A549 (cell line): ENCODE measurements at regions not wholly inside any gene's neighbourhood (a gene's known extent, or its start where the extent isn't known, plus 50 kb on each side); places are given as distances from the start of the nearest gene placed in this dataset.

Source experiments
- EHMT2 ChIP-seq: fragments of 200-600 bp; sonication (generic); IDR thresholded peaks from 2 replicates; pipeline ENCODE4 v1.6.1; 2016; ENCODE audit warnings: antibody characterized with exemption, low read depth, mild to moderate bottlenecking, moderate library complexity
- EP300 ChIP-seq, 2 experiments: fragments of >200 bp; sonication (Bioruptor Twin); formaldehyde crosslinking; IDR thresholded peaks; 2 replicates in 1 of 2; 3 replicates in 1 of 2; pipeline ENCODE4 v1.6.1; 2016 to 2017
- JUNB ChIP-seq: fragments of >200 bp; sonication (Bioruptor Twin); formaldehyde crosslinking; IDR thresholded peaks from 2 replicates; pipeline ENCODE4 v1.6.1; 2016
- MAZ ChIP-seq: fragments of 150-350 bp; IDR thresholded peaks from 2 replicates; pipeline ENCODE4 v1.6.1; 2014; ENCODE audit warnings: antibody characterized with exemption, low read depth, low read length, borderline replicate concordance
- MYC ChIP-seq: IDR thresholded peaks from 2 replicates; pipeline ENCODE4 v1.6.1; 2012; ENCODE audit warnings: mild to moderate bottlenecking, inconsistent platforms, low read length, improper control_type of control experiment, borderline replicate concordance
- POLR2A ChIP-seq: IDR thresholded peaks from 2 replicates; pipeline ENCODE4 v1.6.1; 2012; ENCODE audit warnings: mild to moderate bottlenecking, low read length
- RAD21 ChIP-seq, 2 experiments: fragments of >200 bp in 1 of 2; sonication (Bioruptor Twin) in 1 of 2; formaldehyde crosslinking in 1 of 2; IDR thresholded peaks in 1 of 2; conservative IDR thresholded peaks in 1 of 2; 2 replicates in 1 of 2; 3 replicates in 1 of 2; pipeline ENCODE4 v1.6.1; 2012 to 2018; ENCODE audit warnings: inconsistent platforms in 1 of 2
- ZFP36 ChIP-seq: fragments of 450-650 bp; IDR thresholded peaks from 2 replicates; pipeline ENCODE4 v1.6.1; 2014; ENCODE audit warnings: borderline replicate concordance; ENCODE audit not compliant: partially characterized antibody
- TF ChIP-seq, protein P1 (sequence below): fragments of >200 bp; sonication (Bioruptor Twin); formaldehyde crosslinking; IDR thresholded peaks from 3 replicates; pipeline ENCODE4 v1.5.1; 2016
- TF ChIP-seq, protein P2 (sequence below): fragments of 150-350 bp; IDR thresholded peaks from 2 replicates; pipeline ENCODE4 v1.6.1; 2014; ENCODE audit warnings: low read depth, mild to moderate bottlenecking, low read length
- TF ChIP-seq, protein P3 (sequence below): IDR thresholded peaks from 2 replicates; pipeline ENCODE4 v1.6.1; 2012
- TF ChIP-seq, protein P4 (sequence below): IDR thresholded peaks from 2 replicates; pipeline ENCODE4 v1.6.1; 2012

DNA sequence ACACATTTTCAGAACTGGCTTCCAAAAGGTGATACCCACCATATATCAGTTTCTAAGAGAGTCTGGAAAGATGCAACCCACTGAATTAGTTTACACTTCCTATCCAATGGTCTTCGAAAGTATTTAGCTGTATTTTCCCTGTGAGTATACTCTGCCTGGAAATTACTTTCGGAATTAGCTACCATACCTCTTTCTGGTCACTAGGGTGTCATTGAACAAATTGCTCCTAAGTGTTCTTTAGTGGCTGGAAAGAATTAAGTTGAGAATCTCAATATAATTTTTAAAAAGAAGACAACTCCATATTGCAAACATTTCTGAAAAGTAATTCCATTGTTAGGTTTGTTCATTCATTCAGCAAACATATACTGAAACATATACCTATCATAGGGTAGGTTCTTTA lies 283.1 kb upstream of the SSTR1 start:
- TF ChIP-seq, protein P1, sequence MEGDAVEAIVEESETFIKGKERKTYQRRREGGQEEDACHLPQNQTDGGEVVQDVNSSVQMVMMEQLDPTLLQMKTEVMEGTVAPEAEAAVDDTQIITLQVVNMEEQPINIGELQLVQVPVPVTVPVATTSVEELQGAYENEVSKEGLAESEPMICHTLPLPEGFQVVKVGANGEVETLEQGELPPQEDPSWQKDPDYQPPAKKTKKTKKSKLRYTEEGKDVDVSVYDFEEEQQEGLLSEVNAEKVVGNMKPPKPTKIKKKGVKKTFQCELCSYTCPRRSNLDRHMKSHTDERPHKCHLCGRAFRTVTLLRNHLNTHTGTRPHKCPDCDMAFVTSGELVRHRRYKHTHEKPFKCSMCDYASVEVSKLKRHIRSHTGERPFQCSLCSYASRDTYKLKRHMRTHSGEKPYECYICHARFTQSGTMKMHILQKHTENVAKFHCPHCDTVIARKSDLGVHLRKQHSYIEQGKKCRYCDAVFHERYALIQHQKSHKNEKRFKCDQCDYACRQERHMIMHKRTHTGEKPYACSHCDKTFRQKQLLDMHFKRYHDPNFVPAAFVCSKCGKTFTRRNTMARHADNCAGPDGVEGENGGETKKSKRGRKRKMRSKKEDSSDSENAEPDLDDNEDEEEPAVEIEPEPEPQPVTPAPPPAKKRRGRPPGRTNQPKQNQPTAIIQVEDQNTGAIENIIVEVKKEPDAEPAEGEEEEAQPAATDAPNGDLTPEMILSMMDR = no peak
- TF ChIP-seq, protein P2, sequence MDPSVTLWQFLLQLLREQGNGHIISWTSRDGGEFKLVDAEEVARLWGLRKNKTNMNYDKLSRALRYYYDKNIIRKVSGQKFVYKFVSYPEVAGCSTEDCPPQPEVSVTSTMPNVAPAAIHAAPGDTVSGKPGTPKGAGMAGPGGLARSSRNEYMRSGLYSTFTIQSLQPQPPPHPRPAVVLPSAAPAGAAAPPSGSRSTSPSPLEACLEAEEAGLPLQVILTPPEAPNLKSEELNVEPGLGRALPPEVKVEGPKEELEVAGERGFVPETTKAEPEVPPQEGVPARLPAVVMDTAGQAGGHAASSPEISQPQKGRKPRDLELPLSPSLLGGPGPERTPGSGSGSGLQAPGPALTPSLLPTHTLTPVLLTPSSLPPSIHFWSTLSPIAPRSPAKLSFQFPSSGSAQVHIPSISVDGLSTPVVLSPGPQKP = no peak
- TF ChIP-seq MAZ = no peak
- no peak for TF ChIP-seq EHMT2
- no peak for TF ChIP-seq JUNB
- TF ChIP-seq POLR2A = no peak
- TF ChIP-seq EP300 (IDR thresholded peaks at IDR 0.05) = no peak
- TF ChIP-seq RAD21 (conservative IDR thresholded peaks at IDR 0.05 in 1 of 2, IDR thresholded peaks at IDR 0.05 in 1 of 2) = no peak
- TF ChIP-seq, protein P3, sequence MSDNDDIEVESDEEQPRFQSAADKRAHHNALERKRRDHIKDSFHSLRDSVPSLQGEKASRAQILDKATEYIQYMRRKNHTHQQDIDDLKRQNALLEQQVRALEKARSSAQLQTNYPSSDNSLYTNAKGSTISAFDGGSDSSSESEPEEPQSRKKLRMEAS = no peak
- TF ChIP-seq ZFP36 = no peak
- TF ChIP-seq, protein P4, sequence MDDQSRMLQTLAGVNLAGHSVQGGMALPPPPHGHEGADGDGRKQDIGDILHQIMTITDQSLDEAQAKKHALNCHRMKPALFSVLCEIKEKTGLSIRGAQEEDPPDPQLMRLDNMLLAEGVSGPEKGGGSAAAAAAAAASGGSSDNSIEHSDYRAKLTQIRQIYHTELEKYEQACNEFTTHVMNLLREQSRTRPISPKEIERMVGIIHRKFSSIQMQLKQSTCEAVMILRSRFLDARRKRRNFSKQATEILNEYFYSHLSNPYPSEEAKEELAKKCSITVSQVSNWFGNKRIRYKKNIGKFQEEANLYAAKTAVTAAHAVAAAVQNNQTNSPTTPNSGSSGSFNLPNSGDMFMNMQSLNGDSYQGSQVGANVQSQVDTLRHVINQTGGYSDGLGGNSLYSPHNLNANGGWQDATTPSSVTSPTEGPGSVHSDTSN = no peak
- TF ChIP-seq MYC = no peak
